D721Med (cell line): ENCODE measurements at regions not wholly inside any gene's neighbourhood (a gene's known extent, or its start where the extent isn't known, plus 50 kb on each side); places are given as distances from the start of the nearest gene placed in this dataset.

Experiments
- DNase-seq: peaks from one replicate; pipeline ENCODE4 v3.0.0; 2011; ENCODE audit warnings: low spot score; ENCODE audit not compliant: insufficient read length
- FAIRE-seq: peaks from 2 replicates; lab custom pipeline; 2011; peaks lifted over from hg19 to GRCh38; lab: Jason Lieb, UNC
- TF ChIP-seq, protein P1 (sequence below): IDR thresholded peaks from 2 replicates; pipeline ENCODE4 v1.5.1; 2012; ENCODE audit warnings: mild to moderate bottlenecking, control low read depth; ENCODE audit not compliant: insufficient read depth; ENCODE audit errors: missing control alignments

DNA sequence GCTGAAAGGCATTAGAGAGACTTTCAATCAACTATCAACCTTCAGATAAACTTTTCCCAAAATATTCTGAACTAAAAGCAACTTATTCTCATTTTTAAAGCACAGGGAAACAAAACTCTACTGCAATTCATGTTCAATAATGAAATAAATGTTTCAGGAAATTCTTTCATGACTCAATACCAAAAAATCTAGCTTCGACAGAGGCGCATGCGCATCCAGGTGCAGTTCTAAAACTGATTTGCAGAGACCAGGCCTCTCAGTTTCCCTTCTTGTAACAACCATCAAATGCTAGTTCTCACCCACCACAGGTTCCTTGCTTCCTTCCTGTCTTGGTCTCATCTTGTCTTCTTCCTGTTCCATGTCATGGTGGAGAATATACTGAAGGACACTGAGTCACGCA, 55.3 kb upstream of the NRBF2 start:
- FAIRE-seq (no peak), DNase-seq (no peak)
- TF ChIP-seq, protein P1, sequence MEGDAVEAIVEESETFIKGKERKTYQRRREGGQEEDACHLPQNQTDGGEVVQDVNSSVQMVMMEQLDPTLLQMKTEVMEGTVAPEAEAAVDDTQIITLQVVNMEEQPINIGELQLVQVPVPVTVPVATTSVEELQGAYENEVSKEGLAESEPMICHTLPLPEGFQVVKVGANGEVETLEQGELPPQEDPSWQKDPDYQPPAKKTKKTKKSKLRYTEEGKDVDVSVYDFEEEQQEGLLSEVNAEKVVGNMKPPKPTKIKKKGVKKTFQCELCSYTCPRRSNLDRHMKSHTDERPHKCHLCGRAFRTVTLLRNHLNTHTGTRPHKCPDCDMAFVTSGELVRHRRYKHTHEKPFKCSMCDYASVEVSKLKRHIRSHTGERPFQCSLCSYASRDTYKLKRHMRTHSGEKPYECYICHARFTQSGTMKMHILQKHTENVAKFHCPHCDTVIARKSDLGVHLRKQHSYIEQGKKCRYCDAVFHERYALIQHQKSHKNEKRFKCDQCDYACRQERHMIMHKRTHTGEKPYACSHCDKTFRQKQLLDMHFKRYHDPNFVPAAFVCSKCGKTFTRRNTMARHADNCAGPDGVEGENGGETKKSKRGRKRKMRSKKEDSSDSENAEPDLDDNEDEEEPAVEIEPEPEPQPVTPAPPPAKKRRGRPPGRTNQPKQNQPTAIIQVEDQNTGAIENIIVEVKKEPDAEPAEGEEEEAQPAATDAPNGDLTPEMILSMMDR: no peak

DNA sequence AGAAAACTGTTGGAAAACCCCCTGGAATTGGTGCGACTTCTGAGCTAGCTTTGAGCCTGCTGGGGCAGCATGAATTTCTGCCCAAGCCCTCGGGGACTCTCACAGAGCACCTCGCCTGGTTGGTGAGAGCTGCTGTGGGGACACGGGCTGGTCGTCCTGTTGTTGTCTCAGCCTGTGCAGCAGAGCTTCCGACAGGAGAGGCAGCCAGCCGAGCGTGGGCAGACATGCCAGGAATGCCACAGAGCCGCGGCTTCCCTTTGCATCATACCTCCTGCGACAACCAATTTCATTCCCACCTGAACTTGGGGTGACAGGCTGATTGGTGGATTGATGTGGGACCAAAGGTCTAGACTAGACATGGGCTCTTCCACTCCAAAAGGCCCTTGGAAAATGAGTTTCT, 60.2 kb upstream of the NRBF2 start:
- DNase-seq (no peak), FAIRE-seq (no peak)
- TF ChIP-seq, protein P1: no peak

DNA sequence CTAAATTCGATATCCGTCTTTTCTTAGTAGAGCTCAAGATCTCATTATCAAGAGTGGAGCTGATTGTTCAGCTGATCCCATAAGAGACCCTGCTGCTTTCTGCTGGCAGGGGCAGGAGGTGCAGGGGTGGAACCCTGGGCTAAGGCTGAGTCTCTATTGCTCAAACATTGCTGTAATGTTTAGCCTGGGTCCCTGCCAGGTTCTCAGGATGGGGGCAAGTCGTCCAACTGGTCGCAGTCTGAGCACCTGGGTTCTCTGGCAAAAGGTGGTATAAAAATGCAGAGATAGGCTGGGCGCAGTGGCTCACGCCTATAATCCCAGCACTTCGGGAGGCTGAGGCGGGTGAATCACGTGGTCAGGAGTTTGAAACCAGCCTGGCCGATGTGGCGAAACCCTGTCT, 62.0 kb upstream of the NRBF2 start:
- TF ChIP-seq, protein P1: no peak
- no peak for DNase-seq
- no peak for FAIRE-seq

DNA sequence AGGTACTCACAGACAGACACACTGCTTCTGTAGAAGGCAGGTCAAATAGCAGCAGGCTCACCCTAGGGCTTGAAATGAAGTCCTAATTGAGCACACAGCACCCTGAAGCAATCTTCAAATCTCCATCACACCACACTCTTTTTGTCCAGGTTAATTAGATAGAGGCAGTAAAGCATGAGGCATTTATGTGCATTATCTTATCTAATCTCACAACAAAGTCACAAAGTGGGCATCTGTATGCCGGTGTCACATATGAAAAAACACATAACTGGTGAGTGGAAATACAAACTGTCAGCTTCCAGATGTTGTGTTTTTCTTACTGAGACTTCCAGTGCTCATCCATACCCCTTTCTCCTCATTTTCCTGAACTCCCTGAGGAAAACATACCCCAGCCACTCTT, 63.8 kb upstream of the NRBF2 start:
- TF ChIP-seq, protein P1: no peak
- FAIRE-seq (no peak), DNase-seq (no peak)

DNA sequence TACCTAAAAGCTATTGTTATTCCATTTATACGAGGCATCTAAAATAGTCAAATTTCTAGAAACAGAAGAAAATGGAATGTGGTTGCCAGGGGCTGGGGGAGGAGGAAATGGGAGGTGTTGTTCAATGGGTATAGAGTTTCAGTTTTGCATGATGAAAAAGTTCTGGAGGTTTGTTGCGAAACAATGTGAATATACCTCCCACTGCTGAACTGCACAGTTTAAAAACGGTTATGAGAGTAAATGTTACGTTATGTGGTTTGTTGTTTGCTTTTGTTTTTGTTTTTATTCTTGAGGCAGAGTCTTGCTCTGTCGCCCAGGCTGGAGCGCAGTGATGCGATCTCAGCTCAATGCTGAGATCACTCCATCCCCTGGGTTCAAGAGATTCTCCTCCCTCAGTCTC, 64.9 kb upstream of the NRBF2 start:
- FAIRE-seq: no peak
- no peak for DNase-seq
- TF ChIP-seq, protein P1: no peak

DNA sequence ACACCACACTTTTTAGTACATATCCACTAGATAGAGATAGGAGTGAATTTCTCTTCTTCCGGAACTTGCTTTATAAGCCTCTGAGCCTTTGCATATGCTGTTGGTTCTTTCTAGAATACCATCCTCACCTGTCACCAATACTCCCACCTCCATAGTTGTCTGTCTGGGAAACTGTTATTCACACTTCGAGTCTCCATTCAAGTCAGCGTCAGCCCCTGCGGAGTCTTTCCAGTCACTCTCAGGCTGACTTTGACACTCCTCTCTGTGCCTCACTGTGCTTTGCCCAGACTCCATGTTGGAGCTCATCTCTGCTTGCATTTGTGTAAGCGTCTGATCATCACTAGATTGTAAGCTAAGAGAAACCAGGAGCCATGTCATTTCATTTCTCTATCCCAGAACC, 66.5 kb upstream of the NRBF2 start:
- TF ChIP-seq, protein P1: no peak
- no peak for DNase-seq
- FAIRE-seq: no peak

DNA sequence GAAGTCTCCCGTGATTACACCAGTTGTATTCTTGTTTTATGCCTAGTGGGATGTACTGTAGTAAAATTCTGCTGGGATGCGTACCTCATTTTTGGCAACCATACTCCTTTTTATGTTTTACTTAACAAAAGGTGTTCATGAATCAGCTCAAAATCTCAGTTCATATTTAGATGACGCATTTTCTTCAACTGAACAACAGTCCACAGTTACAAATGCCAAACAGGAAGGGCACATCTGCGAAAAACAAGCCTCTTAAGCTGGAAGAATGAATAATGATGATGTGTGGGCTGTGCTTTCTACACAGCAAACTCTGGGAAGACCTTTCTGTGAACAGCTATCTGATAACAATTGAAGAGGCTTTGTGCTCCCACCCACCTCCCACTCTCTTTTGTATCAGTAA, 68.4 kb upstream of the NRBF2 start:
- no peak for FAIRE-seq
- no peak for DNase-seq

More for the DNA sequence above, 68.4 kb upstream of the NRBF2 start:
- TF ChIP-seq, protein P1: no peak
